HEK293 (cell line): ENCODE measurements at regions not wholly inside any gene's neighbourhood (a gene's known extent, or its start where the extent isn't known, plus 50 kb on each side); places are given as distances from the start of the nearest gene placed in this dataset.

Source experiments
- SP2 ChIP-seq: fragments of 450-650 bp; formaldehyde crosslinking; IDR thresholded peaks from 2 replicates; pipeline ENCODE4 v1.5.1; 2016; ENCODE audit warnings: missing biosample characterization, missing genetic modification characterization
- TCF7L2 ChIP-seq: IDR thresholded peaks from 2 replicates; pipeline ENCODE4 v1.6.1; 2011; ENCODE audit warnings: low read depth, mild to moderate bottlenecking, inconsistent platforms, low read length, moderate library complexity, borderline replicate concordance
- ZNF155 ChIP-seq: fragments of 450-650 bp; formaldehyde crosslinking; IDR thresholded peaks from 2 replicates; pipeline ENCODE4 v1.5.1; 2016; ENCODE audit warnings: missing biosample characterization, missing genetic modification characterization
- ZNF350 ChIP-seq: fragments of 450-650 bp; formaldehyde crosslinking; IDR thresholded peaks from 2 replicates; pipeline ENCODE4 v1.5.0; 2017; ENCODE audit warnings: missing biosample characterization, mild to moderate bottlenecking, missing genetic modification characterization
- TF ChIP-seq, protein P1 (sequence below): fragments of 450-650 bp; formaldehyde crosslinking; IDR thresholded peaks from 2 replicates; pipeline ENCODE4 v1.5.1; 2016; ENCODE audit warnings: missing biosample characterization, missing genetic modification characterization
- TF ChIP-seq, protein P2 (sequence below): fragments of 450-650 bp; formaldehyde crosslinking; IDR thresholded peaks from 2 replicates; pipeline ENCODE4 v1.5.1; 2016; ENCODE audit warnings: missing biosample characterization, missing genetic modification characterization

DNA sequence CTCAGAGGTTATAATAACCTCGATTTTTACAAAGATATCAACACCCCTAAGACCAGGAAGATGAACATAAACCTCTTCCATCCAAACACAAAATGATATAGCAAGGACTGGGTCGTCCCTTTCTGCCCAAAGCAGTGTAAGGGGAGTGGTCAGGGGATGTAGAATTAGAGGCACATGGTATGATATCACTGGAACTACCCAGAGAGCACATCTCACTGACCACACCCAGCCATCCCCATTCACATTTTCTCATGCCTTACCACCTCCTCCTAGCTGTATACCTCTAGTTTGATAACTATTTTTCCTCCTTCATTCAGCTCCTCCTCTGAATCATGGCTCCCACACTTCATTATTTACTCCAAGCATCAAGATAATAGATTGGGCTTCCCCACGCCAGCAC is 152.6 kb downstream of the COPS8 start:
- TF ChIP-seq SP2 (no peak), TCF7L2 (no peak), ZNF155 (tag by site-specific recombination) (no peak), ZNF350 (tag by site-specific recombination) (no peak)
- TF ChIP-seq, protein P1, sequence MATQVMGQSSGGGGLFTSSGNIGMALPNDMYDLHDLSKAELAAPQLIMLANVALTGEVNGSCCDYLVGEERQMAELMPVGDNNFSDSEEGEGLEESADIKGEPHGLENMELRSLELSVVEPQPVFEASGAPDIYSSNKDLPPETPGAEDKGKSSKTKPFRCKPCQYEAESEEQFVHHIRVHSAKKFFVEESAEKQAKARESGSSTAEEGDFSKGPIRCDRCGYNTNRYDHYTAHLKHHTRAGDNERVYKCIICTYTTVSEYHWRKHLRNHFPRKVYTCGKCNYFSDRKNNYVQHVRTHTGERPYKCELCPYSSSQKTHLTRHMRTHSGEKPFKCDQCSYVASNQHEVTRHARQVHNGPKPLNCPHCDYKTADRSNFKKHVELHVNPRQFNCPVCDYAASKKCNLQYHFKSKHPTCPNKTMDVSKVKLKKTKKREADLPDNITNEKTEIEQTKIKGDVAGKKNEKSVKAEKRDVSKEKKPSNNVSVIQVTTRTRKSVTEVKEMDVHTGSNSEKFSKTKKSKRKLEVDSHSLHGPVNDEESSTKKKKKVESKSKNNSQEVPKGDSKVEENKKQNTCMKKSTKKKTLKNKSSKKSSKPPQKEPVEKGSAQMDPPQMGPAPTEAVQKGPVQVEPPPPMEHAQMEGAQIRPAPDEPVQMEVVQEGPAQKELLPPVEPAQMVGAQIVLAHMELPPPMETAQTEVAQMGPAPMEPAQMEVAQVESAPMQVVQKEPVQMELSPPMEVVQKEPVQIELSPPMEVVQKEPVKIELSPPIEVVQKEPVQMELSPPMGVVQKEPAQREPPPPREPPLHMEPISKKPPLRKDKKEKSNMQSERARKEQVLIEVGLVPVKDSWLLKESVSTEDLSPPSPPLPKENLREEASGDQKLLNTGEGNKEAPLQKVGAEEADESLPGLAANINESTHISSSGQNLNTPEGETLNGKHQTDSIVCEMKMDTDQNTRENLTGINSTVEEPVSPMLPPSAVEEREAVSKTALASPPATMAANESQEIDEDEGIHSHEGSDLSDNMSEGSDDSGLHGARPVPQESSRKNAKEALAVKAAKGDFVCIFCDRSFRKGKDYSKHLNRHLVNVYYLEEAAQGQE (tag by site-specific recombination): no peak
- TF ChIP-seq, protein P2, sequence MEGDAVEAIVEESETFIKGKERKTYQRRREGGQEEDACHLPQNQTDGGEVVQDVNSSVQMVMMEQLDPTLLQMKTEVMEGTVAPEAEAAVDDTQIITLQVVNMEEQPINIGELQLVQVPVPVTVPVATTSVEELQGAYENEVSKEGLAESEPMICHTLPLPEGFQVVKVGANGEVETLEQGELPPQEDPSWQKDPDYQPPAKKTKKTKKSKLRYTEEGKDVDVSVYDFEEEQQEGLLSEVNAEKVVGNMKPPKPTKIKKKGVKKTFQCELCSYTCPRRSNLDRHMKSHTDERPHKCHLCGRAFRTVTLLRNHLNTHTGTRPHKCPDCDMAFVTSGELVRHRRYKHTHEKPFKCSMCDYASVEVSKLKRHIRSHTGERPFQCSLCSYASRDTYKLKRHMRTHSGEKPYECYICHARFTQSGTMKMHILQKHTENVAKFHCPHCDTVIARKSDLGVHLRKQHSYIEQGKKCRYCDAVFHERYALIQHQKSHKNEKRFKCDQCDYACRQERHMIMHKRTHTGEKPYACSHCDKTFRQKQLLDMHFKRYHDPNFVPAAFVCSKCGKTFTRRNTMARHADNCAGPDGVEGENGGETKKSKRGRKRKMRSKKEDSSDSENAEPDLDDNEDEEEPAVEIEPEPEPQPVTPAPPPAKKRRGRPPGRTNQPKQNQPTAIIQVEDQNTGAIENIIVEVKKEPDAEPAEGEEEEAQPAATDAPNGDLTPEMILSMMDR (tag by site-specific recombination): no peak
